Smooth muscle cell (in vitro differentiated cells): ENCODE measurements at regions not wholly inside any gene's neighbourhood (a gene's known extent, or its start where the extent isn't known, plus 50 kb on each side); places are given as distances from the start of the nearest gene placed in this dataset.

ENCODE experiments used
- DNase-seq: peaks from one replicate; lab custom pipeline; 2025; ENCODE audit not compliant: unreplicated experiment; lab: John Stamatoyannopoulos, UW
- H2AFZ ChIP-seq: fragments of 200-600 bp; sonication (generic); 2 replicates; pipeline ENCODE4 v1.6.0; 2016; ENCODE audit warnings: antibody characterized with exemption, low read depth, mild to moderate bottlenecking
- H3F3A ChIP-seq: fragments of 200-600 bp; sonication (generic); 2 replicates; pipeline ENCODE4 v1.6.0; 2017; ENCODE audit warnings: antibody characterized with exemption, low read depth
- H3K27ac ChIP-seq: fragments of 200-600 bp; sonication (generic); 2 replicates; pipeline ENCODE4 v1.5.1; 2016; ENCODE audit warnings: low read depth, mild to moderate bottlenecking
- H3K27me3 ChIP-seq: fragments of 200-600 bp; sonication (generic); 2 replicates; pipeline ENCODE4 v1.6.1; 2016; ENCODE audit warnings: low read depth, mild to moderate bottlenecking
- H3K36me3 ChIP-seq: fragments of 200-600 bp; sonication (generic); 2 replicates; pipeline ENCODE4 v1.5.1; 2016; ENCODE audit warnings: low read depth
- H3K4me1 ChIP-seq: fragments of 200-600 bp; sonication (generic); 2 replicates; pipeline ENCODE4 v1.5.1; 2016; ENCODE audit warnings: low read depth
- H3K4me2 ChIP-seq: fragments of 200-600 bp; sonication (generic); 2 replicates; pipeline ENCODE4 v1.6.0; 2016; ENCODE audit warnings: mild to moderate bottlenecking
- H3K4me3 ChIP-seq: fragments of 200-600 bp; sonication (generic); 2 replicates; pipeline ENCODE4 v1.5.1; 2016; ENCODE audit warnings: mild to moderate bottlenecking
- H3K79me2 ChIP-seq: fragments of 200-600 bp; sonication (generic); 2 replicates; pipeline ENCODE4 v1.6.0; 2016; ENCODE audit warnings: low read depth, mild to moderate bottlenecking
- H3K9ac ChIP-seq: fragments of 200-600 bp; sonication (generic); 2 replicates; pipeline ENCODE4 v1.6.0; 2016; ENCODE audit warnings: low read depth
- H3K9me3 ChIP-seq: fragments of 200-600 bp; sonication (generic); replicated peaks from 2 replicates; pipeline ENCODE4 v1.5.1; 2016; ENCODE audit warnings: low read depth
- H4K20me1 ChIP-seq: fragments of 200-600 bp; sonication (generic); 2 replicates; pipeline ENCODE4 v1.6.0; 2016; ENCODE audit warnings: low read depth
- WGBS: methylation state at CpG from one replicate; pipeline ENCODE4 v1.1.7; 2016; ENCODE audit warnings: low lambda C conversion rate; 5-methylcytosine and 5-hydroxymethylcytosine counted together
- TF ChIP-seq, protein P1 (sequence below): fragments of 200-600 bp; sonication (generic); IDR thresholded peaks from 2 replicates; pipeline ENCODE4 v1.5.1; 2017; ENCODE audit warnings: borderline replicate concordance, mild to moderate bottlenecking, antibody characterized with exemption; ENCODE audit not compliant: insufficient read depth, poor library complexity, severe bottlenecking

DNA sequence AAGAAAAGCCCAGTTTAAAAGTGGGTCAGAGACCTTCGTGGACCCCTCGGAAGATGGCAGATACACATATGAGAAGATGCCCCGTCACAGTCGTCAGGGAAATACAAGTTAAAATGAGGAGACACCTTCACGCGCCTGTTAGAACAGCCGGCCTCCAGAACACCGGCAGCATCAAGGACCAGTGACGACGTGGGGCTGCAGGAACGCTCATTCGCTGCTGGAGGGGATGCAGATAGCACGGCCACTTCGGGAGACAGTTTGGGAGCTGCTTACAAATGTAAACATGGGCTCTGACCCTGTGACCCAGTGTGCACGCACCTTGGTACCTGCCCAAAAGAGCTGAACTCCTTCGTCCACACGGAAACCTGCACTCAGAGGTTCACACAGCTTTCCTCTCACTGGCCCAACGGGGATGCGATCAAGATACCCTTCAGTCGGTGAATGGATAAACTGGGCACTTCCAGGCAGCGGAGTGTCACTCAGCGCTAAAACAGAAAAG, 83.7 kb upstream of the CTDP1 start:
- Histone ChIP-seq H3F3A (no peaks in the 10 kb centered on the region), H3K4me1 (peaks cover 10% of the 10 kb centered on the region), H3K4me2 (no peak overlapping the region), H3K4me3 (no peak overlapping the region), H3K9ac (no peak overlapping the region), H3K79me2 (no peaks in the 10 kb centered on the region), H3K27ac (no peak overlapping the region), H3K27me3 (no peaks in the 10 kb centered on the region), H3K36me3 (no peaks in the 10 kb centered on the region), H4K20me1 (no peaks in the 10 kb centered on the region), H3K9me3 (no peaks in the 10 kb centered on the region), H2AFZ (no peak overlapping the region)
- DNase-seq = no peak
- TF ChIP-seq, protein P1, sequence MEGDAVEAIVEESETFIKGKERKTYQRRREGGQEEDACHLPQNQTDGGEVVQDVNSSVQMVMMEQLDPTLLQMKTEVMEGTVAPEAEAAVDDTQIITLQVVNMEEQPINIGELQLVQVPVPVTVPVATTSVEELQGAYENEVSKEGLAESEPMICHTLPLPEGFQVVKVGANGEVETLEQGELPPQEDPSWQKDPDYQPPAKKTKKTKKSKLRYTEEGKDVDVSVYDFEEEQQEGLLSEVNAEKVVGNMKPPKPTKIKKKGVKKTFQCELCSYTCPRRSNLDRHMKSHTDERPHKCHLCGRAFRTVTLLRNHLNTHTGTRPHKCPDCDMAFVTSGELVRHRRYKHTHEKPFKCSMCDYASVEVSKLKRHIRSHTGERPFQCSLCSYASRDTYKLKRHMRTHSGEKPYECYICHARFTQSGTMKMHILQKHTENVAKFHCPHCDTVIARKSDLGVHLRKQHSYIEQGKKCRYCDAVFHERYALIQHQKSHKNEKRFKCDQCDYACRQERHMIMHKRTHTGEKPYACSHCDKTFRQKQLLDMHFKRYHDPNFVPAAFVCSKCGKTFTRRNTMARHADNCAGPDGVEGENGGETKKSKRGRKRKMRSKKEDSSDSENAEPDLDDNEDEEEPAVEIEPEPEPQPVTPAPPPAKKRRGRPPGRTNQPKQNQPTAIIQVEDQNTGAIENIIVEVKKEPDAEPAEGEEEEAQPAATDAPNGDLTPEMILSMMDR = no peak
- WGBS = 94% methylated on average over 22 of the region's 22 CpGs

DNA sequence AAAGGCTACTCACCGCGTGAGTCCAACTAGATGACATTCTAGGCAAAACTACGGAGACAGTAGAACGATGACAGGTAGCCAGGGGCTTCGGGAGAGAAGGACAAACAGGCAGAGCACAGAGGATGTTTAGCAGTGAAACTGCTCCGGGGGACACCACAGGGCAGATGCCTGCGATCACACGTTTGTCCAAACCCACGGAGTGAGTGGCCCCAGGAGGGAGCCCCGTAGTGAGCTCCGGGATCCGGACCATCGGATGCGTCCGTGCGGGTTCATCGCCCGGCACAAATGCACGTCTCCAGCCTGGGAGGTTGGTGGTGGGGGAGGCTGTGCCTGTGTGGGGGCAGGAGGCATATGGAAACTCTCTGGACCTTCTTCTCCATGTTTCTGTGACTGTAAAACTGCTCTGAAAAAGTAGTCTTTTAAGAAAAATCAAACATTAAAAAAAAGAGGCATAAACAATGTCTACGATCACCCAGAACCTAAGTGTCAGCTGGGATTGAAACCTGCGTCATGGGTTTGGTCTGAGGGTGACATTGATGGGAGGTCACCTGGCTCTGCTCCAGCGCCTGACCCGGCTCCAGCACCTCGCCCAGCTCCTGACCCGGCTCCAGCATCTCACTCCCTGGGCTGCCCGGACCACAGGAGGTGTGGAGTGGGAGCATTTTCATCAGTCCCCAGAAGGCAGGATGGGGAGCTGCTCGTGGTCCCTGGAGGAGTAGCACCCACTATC, 83.0 kb upstream of the CTDP1 start:
- no peaks in the 10 kb centered on the region for H3F3A ChIP-seq
- H3K79me2 ChIP-seq = no peaks in the 10 kb centered on the region
- WGBS = 90% methylated on average over 27 of the region's 27 CpGs
- no peak overlapping the region for H3K4me2 ChIP-seq
- no peaks in the 10 kb centered on the region for H3K36me3 ChIP-seq
- H3K9ac ChIP-seq = no peak overlapping the region
- TF ChIP-seq, protein P1 = no peak
- no peaks in the 10 kb centered on the region for H4K20me1 ChIP-seq
- no peaks in the 10 kb centered on the region for H3K9me3 ChIP-seq
- peaks cover 14% of the 10 kb centered on the region for H3K4me1 ChIP-seq
- DNase-seq = no peak
- no peak overlapping the region for H3K4me3 ChIP-seq
- no peak overlapping the region for H2AFZ ChIP-seq
- H3K27me3 ChIP-seq = no peaks in the 10 kb centered on the region
- no peak overlapping the region for H3K27ac ChIP-seq

DNA sequence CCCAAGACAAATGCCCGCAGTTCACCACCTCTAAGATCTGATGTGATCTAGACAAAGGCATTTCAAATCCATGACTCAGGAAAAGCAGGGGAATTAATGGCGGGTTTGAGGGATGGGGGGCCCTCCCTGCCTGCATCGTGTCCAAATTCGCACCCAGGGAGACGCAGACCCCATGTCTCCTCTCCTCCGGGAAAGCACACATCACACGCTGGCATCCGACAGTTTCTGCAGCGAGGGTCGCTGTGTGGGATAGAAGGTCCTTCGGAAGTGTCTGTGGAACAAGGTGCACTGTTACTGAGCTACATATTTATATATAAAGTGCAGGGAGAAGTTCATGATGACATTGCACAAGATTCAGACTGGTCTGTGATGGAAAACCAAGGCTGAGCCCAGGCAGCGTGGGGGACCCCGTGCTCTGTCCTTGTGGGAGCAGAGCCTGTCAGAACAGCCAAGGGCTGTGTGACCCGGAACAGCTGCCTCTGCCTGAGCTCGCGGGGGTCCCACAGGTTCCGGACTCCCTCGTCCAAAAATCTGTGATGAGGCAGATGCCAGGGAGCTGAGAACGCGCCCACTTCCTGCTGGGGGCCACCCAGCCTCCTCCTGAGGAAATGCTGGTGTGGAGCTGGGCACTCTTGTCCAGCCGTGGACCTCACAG, 82.3 kb upstream of the CTDP1 start:
- TF ChIP-seq, protein P1 = no peak
- H3K79me2 ChIP-seq = no peaks in the 10 kb centered on the region
- no peak for DNase-seq
- no peak overlapping the region for H3K4me3 ChIP-seq
- no peak overlapping the region for H3K4me2 ChIP-seq
- no peaks in the 10 kb centered on the region for H3K9me3 ChIP-seq
- H3K36me3 ChIP-seq = no peaks in the 10 kb centered on the region
- no peaks in the 10 kb centered on the region for H3K27me3 ChIP-seq
- no peak overlapping the region for H3K27ac ChIP-seq
- no peaks in the 10 kb centered on the region for H3F3A ChIP-seq
- no peak overlapping the region for H3K9ac ChIP-seq
- H3K4me1 ChIP-seq = peaks cover 14% of the 10 kb centered on the region
- 93% methylated on average over 21 of the region's 21 CpGs for WGBS
- H2AFZ ChIP-seq = no peak overlapping the region
- no peaks in the 10 kb centered on the region for H4K20me1 ChIP-seq
